Activated naive CD4-positive, alpha-beta T cell treated with anti-CD3 and anti-CD28 coated beads, Interleukin-2, amount 50 U/mL, for 24 hours (primary cell): ENCODE measurements at regions not wholly inside any gene's neighbourhood (a gene's known extent, or its start where the extent isn't known, plus 50 kb on each side); places are given as distances from the start of the nearest gene placed in this dataset.

Experiments
- H3K27ac Mint-ChIP-seq: one replicate; pipeline ENCODE4 v1.8.0; 2021; ENCODE audit warnings: mild to moderate bottlenecking, mixed read lengths
- H3K27me3 Mint-ChIP-seq: one replicate; pipeline ENCODE4 v1.8.0; 2021; ENCODE audit warnings: mixed read lengths
- H3K36me3 Mint-ChIP-seq: one replicate; pipeline ENCODE4 v1.8.0; 2021; ENCODE audit warnings: mixed read lengths
- H3K4me1 Mint-ChIP-seq: one replicate; pipeline ENCODE4 v1.8.0; 2021; ENCODE audit warnings: mixed read lengths
- H3K4me3 Mint-ChIP-seq: one replicate; pipeline ENCODE4 v1.8.0; 2021; ENCODE audit warnings: mild to moderate bottlenecking, mixed read lengths
- H3K9me3 Mint-ChIP-seq: one replicate; pipeline ENCODE4 v1.8.0; 2021; ENCODE audit warnings: mixed read lengths

- Mint-ChIP-seq H3K27me3 (no peaks in the 10 kb centered on the region), H3K9me3 (no peaks in the 10 kb centered on the region), H3K27ac (peak overlapping the region; percentile 95), H3K36me3 (no peaks in the 10 kb centered on the region), H3K4me1 (peaks cover 64% of the 10 kb centered on the region), H3K4me3 (peak overlapping the region; percentile 82)
Measured at GRCh38 chr1:193540511-193540910, 354.1 kb upstream of the B3GALT2 start.

GRCh38 chr1:193539731-193540459 is 353.5 kb upstream of the B3GALT2 start:
- Mint-ChIP-seq H3K4me1 (peaks cover 64% of the 10 kb centered on the region), H3K4me3 (peak overlapping the region; percentile 82)

GRCh38 chr1:193538680-193539079 is 352.3 kb upstream of the B3GALT2 start:
- H3K27ac Mint-ChIP-seq: peak overlapping the region; percentile 48
- no peaks in the 10 kb centered on the region for H3K27me3 Mint-ChIP-seq
- no peaks in the 10 kb centered on the region for H3K9me3 Mint-ChIP-seq
- peak overlapping the region; percentile 34 for H3K4me3 Mint-ChIP-seq
- peaks cover 64% of the 10 kb centered on the region for H3K4me1 Mint-ChIP-seq
- H3K36me3 Mint-ChIP-seq: no peaks in the 10 kb centered on the region

More at GRCh38 chr1:193539731-193540459, 353.5 kb upstream of the B3GALT2 start:
- no peaks in the 10 kb centered on the region for H3K36me3 Mint-ChIP-seq
- H3K9me3 Mint-ChIP-seq: no peaks in the 10 kb centered on the region
- H3K27me3 Mint-ChIP-seq: no peaks in the 10 kb centered on the region
- peak overlapping the region; percentile 95 for H3K27ac Mint-ChIP-seq

GRCh38 chr1:193538003-193538354 is 351.6 kb upstream of the B3GALT2 start:
- Mint-ChIP-seq H3K9me3 (no peaks in the 10 kb centered on the region), H3K4me1 (peaks cover 63% of the 10 kb centered on the region), H3K27me3 (no peaks in the 10 kb centered on the region), H3K36me3 (no peaks in the 10 kb centered on the region), H3K4me3 (peak overlapping the region; percentile 19), H3K27ac (peak overlapping the region; percentile 78)

GRCh38 chr1:193537266-193538002 is 351.0 kb upstream of the B3GALT2 start:
- Mint-ChIP-seq H3K27ac (peak overlapping the region; percentile 89), H3K27me3 (no peaks in the 10 kb centered on the region), H3K9me3 (no peaks in the 10 kb centered on the region), H3K4me1 (peaks cover 58% of the 10 kb centered on the region), H3K4me3 (peak overlapping the region; percentile 19), H3K36me3 (no peaks in the 10 kb centered on the region)

- Mint-ChIP-seq H3K27ac (no peak overlapping the region), H3K9me3 (peaks cover 5% of the 10 kb centered on the region), H3K4me1 (peaks cover 24% of the 10 kb centered on the region), H3K36me3 (no peaks in the 10 kb centered on the region), H3K4me3 (no peak overlapping the region), H3K27me3 (no peaks in the 10 kb centered on the region)
Measured at GRCh38 chr1:193533853-193534252, 347.4 kb upstream of the B3GALT2 start.

GRCh38 chr1:193525917-193526710 is 339.7 kb upstream of the B3GALT2 start:
- Mint-ChIP-seq H3K27ac (no peak overlapping the region), H3K9me3 (peaks cover under 1% of the 10 kb centered on the region), H3K4me3 (no peak overlapping the region), H3K27me3 (no peaks in the 10 kb centered on the region), H3K36me3 (no peaks in the 10 kb centered on the region), H3K4me1 (no peaks in the 10 kb centered on the region)

GRCh38 chr1:193525411-193525810 is 339.0 kb upstream of the B3GALT2 start:
- Mint-ChIP-seq H3K27ac (no peak overlapping the region), H3K36me3 (no peaks in the 10 kb centered on the region), H3K27me3 (no peaks in the 10 kb centered on the region), H3K4me1 (no peaks in the 10 kb centered on the region), H3K9me3 (no peaks in the 10 kb centered on the region), H3K4me3 (no peak overlapping the region)

- Mint-ChIP-seq H3K4me1 (no peaks in the 10 kb centered on the region), H3K9me3 (no peaks in the 10 kb centered on the region), H3K27me3 (no peaks in the 10 kb centered on the region), H3K27ac (no peak overlapping the region), H3K4me3 (no peak overlapping the region), H3K36me3 (no peaks in the 10 kb centered on the region)
Measured at GRCh38 chr1:193524616-193525015, 338.2 kb upstream of the B3GALT2 start.

- Mint-ChIP-seq H3K27me3 (no peaks in the 10 kb centered on the region), H3K4me1 (no peaks in the 10 kb centered on the region), H3K27ac (no peak overlapping the region), H3K9me3 (no peaks in the 10 kb centered on the region), H3K36me3 (peaks cover 3% of the 10 kb centered on the region), H3K4me3 (no peak overlapping the region)
Measured at GRCh38 chr1:193524021-193524420, 337.6 kb upstream of the B3GALT2 start.

GRCh38 chr1:193520472-193520871 is 334.1 kb upstream of the B3GALT2 start:
- no peak overlapping the region for H3K4me3 Mint-ChIP-seq
- H3K27me3 Mint-ChIP-seq: no peaks in the 10 kb centered on the region
- H3K4me1 Mint-ChIP-seq: no peaks in the 10 kb centered on the region
- H3K27ac Mint-ChIP-seq: no peak overlapping the region
- peaks cover 3% of the 10 kb centered on the region for H3K36me3 Mint-ChIP-seq
- no peaks in the 10 kb centered on the region for H3K9me3 Mint-ChIP-seq

- no peaks in the 10 kb centered on the region for H3K27me3 Mint-ChIP-seq
Measured at GRCh38 chr1:193519922-193520321, 333.5 kb upstream of the B3GALT2 start.

GRCh38 chr1:193516755-193517388 is 330.5 kb upstream of the B3GALT2 start:
- Mint-ChIP-seq H3K9me3 (peaks cover 1% of the 10 kb centered on the region), H3K4me3 (no peak overlapping the region), H3K27me3 (no peaks in the 10 kb centered on the region), H3K36me3 (peaks cover 3% of the 10 kb centered on the region), H3K4me1 (no peaks in the 10 kb centered on the region), H3K27ac (no peak overlapping the region)

More at GRCh38 chr1:193519922-193520321, 333.5 kb upstream of the B3GALT2 start:
- Mint-ChIP-seq H3K27ac (no peak overlapping the region), H3K9me3 (no peaks in the 10 kb centered on the region), H3K36me3 (peaks cover 3% of the 10 kb centered on the region), H3K4me3 (no peak overlapping the region), H3K4me1 (no peaks in the 10 kb centered on the region)

GRCh38 chr1:193514397-193514796 is 328.0 kb upstream of the B3GALT2 start:
- H3K27me3 Mint-ChIP-seq: no peaks in the 10 kb centered on the region
- H3K9me3 Mint-ChIP-seq: peaks cover 14% of the 10 kb centered on the region
- no peak overlapping the region for H3K27ac Mint-ChIP-seq
- H3K36me3 Mint-ChIP-seq: peaks cover 10% of the 10 kb centered on the region
- no peak overlapping the region for H3K4me3 Mint-ChIP-seq
- H3K4me1 Mint-ChIP-seq: no peaks in the 10 kb centered on the region

GRCh38 chr1:193513032-193513431 is 326.6 kb upstream of the B3GALT2 start:
- H3K27ac Mint-ChIP-seq: no peak overlapping the region

More at GRCh38 chr1:193513032-193513431, 326.6 kb upstream of the B3GALT2 start:
- Mint-ChIP-seq H3K9me3 (peaks cover 14% of the 10 kb centered on the region), H3K4me3 (no peak overlapping the region), H3K36me3 (peaks cover 8% of the 10 kb centered on the region), H3K4me1 (no peaks in the 10 kb centered on the region), H3K27me3 (no peaks in the 10 kb centered on the region)
